TTC549 (cell line): ENCODE measurements at regions not wholly inside any gene's neighbourhood (a gene's known extent, or its start where the extent isn't known, plus 50 kb on each side); places are given as distances from the start of the nearest gene placed in this dataset.

Source experiments
- FAIRE-seq: peaks from 2 replicates; lab custom pipeline; 2012; peaks lifted over from hg19 to GRCh38; lab: Jason Lieb, UNC

DNA sequence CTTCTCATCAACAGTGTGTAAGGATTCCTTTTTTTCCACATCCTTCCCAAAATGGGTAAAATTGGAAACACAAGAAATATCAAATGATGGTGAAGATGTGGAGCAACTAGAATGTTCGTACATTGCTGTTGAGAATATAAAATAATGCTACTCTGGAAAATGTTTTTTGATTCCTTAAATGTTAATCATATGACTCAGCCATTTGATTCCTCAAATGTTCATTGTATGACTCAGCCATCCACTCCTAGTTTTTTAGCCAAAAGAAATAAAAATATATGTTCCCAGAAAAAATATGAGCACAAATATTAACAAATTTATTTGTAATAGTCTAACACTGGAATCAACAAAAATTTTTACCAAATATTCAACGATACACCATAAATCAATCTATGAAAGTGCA, 1108.6 kb downstream of the LRFN5 start:
- no peak for FAIRE-seq

DNA sequence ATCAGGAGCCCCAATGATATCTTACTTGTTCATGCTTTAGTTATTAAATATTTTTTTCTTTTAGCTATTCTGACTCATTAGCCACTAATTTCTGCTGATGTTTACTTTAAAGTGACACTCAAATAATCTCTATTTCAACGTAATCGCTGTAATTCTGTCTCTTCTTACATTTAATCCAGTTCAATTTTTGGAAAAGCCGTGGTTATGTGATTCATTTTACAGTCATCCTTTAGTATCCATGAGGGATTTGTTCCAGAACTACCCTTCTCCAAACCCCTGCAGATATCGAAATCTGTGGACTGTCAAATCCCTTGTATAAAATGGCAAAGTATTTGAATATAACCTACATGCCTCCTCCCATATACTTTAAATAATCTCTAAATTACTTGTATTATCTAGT, 1103.4 kb downstream of the LRFN5 start:
- no peak for FAIRE-seq

DNA sequence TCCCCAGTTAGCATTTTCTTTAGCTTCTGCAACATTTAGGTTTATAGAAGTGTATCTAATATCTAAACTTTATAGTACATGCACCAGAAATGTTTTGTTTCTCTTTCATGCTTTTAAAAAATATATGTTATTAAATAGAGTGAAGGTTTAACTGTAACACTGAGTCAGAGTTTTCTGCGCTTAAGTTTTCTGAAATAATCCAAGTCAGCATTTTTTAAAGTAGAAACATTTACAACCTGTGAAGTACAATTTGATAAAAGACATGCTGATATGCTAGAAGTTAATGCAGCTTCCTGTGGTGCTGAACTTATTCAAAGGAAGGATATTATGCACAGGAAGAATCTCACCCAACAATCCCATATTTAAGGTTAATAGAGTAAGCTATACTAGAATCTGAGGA, 1096.8 kb downstream of the LRFN5 start:
- FAIRE-seq, result no peak

DNA sequence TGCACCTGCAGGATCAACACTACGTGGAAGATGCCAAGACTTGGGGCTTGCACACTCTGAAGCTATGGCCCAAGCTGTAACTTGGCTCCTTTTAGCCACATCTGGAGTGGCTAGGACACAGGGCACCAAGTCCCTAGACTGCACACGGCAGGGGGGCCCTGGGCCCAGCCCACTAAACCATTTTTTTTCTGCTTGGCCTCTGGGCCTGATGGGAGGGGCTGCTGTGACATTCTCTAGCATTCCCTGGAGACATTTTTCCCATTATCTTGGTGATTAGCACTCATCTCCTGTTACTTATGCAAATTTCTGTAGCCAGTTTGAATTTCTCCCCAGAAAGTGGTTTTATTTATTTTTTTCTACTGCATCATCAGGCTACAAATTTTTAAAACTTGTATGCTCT, 1080.7 kb downstream of the LRFN5 start:
- FAIRE-seq, result no peak

DNA sequence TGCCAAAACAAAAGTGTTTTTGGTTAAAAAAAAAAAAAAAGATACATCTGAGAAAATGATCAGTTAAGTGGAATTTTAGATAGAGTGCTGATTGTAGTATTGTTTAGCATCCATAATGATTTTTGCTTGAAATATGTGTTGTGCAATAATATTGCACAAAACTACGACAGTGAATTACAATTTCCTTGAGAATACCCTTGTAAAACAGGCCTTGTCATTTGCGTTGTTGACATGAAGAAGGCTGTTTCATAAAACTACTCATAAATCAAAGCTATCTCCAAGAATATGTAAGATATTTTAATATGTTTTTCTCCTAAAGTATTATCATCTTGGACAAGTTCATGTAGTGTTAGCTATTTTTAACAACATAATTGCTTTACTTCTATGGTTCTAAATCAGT, 1077.0 kb downstream of the LRFN5 start:
- no peak for FAIRE-seq

DNA sequence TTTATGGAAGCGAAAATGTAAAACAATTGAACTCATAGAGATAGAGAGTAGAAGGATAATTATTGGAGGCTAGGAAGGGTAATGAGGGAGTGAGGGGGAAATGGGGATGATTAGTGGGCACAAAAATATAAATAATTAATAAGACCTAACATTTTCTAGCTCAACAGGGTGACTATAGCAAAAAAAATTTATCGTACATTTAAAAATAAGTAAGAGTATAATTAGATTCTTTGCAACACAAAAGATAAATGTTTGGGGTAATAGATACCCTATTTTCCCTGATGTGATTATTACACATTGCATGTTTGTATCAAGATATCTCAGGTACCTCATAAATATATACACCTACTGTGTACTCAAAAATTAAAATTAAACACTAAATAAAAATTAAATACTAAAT, 1070.0 kb downstream of the LRFN5 start:
- no peak for FAIRE-seq

DNA sequence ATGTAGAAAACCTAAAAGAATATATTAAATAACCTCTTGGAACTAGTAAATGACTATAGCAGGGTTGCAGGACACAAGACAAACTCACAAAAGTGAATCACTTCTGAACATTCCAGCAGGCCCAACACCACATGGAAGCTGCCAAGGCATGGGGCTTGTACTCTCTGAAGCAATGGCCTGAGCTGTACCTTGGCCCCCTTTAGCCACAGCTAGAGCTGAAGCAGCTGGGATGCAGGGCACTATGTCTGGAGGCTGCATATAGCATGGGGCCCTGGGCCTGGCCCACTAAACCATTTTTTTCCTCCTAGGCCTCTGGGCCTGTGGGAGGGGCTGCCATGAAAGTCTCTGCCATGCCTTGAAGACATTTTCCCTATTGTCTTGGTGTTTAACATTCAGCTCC, 1067.3 kb downstream of the LRFN5 start:
- FAIRE-seq, result no peak

DNA sequence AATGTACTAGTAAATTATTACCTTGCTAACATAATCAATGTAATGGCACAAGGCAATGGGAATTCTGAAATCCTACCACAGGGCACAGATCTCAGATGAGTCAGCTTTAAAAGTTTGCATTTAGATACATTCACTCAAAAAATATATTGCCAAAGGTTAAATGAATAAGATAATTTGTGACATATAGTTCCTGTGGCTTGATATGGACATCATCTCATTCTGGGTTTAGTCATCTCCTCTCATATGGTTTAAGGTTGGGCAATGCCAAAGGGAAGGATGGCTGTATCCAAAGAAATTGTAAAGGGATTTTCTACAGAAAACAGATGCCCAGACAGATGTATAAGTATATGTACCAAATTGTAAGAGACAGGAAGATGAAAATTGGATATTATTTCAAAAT, 1065.0 kb downstream of the LRFN5 start:
- FAIRE-seq, result no peak

DNA sequence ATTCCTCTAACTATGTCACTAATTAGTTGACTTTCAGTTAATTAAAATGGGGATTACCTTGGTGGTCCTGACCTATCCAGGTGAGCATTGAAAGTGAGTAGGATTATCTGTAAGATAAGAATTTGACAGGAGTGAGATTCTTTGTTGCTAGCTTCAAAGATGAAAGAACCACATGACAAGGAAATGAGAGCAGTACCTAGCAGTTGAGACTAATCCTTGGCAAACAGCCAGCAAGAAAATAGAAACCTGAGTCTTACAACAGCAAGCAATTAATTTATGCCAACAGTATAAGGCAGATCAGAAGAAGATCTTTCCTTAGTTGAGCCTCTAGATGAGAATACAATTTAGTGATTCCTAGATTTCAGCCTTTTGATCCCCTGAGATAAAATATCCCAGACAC, 1058.4 kb downstream of the LRFN5 start:
- FAIRE-seq, result no peak

DNA sequence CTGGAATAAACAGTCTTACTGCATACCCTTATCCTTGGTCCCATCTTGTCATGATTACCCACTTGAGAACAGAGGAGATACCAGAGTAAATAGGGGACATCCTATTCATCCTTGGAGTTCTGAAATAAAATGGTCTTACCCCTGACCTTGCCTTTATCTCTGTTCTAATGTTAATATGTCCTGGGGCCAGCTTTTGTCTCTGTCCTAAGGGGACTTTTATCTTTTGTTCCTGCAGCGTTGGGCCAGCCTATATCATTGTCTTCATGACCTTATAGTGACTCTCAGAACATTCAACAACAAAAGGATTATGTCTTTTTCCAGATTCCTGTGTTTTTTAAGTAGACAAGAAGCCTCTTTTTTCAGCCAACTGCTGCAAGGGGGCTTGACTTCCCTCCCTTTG, 1057.5 kb downstream of the LRFN5 start:
- FAIRE-seq, result no peak

DNA sequence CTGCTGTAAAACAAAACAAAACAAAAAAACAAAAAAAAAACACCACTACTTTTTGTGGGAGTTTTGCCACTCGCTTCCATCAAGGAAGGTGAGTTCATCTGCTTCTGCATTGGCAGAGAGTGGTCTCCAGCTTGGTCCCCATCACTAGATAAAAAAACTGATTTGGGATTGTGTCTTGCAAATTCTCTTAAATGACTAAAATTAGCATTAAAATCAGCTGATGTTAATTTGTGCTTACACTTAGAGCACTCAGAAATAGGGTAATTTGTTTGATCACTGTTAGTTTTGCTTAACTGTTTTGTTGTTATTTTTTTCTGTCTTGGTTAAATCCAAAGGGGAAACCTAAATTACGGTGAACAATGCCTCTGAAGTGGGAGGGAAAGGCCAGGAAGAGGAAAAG, 1048.0 kb downstream of the LRFN5 start:
- no peak for FAIRE-seq

DNA sequence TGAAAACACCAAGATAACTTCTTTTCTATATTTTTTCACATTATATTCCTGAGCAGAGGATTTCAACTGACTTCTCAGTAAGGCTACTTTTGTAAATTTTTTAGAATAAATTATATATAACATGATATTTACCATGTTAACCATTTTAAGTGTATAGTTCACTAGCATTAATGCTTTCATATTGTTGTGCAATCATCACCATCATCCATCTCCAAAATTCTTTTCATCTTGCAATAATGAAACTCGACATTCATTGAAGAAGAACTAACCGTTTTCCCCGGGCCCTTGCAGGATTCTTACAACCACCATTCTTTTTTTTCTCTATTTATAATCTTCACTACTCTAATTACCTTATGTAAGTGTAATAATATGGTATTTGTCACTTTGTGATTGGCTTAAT, 1036.1 kb downstream of the LRFN5 start:
- FAIRE-seq, result no peak

DNA sequence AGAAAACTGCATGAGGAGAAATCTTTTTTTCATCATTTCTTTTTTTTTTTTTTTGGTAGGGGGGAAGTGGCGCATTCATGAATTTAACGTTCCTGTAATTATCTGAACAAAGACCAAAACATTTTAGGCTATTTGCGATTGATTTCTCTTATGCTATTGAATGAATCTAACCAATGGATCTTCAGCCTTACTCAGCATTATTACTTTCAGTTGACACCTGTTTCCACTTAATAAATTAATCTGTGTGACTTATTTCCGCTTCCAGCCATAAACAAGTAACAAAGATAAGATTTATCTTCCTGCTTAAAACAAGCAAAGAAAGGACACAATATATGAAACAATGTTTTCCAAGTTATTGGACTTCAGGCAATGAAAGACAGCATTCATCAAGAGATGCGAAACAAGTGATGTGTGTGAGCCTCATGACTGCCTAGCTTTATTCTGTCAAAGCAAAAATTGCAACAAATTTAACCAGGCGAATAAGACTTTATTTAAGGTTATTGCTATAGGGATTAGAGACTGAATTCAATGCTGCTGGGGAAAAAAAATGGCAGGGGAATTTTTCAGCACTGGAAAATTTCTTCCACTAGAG, 1026.9 kb downstream of the LRFN5 start:
- no peak for FAIRE-seq

DNA sequence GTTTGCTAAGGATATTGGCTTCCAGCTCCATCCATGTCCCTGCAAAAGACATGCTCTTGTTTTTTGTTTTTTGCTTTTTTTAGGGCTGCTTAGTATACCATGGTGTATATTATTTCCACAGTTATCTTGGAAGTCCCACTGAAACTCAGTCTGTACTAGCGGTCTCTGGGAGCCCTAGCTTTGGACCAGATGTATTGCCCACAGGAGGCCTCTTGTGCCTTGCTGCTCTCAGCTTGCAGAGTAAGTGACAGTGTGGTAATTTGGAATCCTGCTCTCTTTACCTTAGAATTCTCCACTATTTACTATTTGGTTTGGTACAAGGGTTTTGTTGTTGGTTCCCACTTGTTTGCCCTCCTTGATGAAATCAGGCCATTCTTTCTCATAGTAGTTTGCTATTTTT, 1022.9 kb downstream of the LRFN5 start:
- FAIRE-seq, result no peak

DNA sequence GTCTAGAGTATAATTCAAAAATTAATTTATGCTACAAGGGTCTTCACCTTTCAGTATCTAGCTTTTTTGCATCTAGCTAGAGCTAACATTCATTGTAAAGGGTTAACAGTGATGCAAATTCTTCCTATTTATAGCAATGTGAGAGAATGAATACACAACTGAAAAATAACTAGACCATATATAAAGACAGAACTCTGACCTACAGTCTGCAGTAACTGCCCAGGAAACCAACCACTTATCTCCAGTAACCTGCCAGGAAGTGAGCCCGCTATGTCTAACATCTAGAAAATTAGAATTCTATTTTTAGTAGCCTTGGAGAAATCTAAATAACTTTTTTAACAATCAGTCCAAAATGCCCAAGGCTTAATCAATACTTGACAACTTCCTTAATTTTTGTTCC, 1021.9 kb downstream of the LRFN5 start:
- FAIRE-seq, result no peak

DNA sequence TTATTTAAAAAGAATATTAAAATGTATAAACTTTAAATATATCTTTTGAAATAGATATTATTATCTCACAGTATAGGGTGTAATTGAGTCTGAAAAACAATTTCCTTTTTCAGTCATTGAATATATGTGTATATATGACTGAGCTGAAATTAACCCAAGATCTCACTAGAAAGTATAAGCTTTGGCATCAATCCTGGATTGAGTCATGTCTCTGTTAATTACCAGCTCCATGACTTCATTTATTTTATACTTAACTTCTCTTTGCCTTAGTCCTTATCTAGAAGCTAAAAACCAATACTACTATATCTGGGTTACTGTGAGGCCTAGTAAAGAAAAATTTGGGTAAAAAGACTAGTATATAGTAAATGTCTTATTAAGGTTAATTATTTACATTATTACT, 1020.3 kb downstream of the LRFN5 start:
- FAIRE-seq, result no peak

DNA sequence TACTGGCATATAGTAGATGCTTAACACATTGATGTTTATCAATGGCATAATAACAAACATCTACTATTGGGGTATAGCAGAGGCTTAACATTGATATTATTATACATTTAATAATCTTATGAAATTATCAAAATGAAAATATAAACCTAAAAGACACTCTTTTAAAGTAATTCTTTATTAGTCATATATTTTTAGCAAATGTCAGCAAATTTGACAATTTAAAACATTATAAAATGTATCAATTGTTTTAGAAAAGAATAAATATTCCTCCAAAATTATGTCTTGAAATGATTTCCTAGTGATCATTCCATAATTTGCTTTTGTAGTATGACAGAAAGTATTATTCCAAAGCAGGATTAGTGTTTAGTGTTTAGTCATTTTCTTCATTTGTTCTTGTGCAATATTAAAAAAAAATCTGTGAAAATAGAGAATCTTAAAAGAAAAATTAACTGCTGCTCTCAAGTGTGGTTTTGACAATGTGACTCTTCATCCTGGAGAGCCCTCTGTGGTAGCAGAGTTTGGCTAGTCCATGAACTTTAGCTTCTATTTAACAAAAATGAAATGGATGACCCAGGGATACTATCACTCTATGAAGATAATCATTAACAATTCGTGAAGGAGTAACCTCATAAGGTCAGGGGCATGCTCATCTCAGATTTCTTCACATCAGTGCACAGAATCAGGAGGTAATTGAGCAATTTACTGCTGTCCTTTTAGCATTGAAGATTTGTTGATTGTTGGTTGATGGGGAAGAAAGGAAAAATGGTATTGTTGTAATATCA, 1018.5 kb downstream of the LRFN5 start:
- FAIRE-seq, result no peak

DNA sequence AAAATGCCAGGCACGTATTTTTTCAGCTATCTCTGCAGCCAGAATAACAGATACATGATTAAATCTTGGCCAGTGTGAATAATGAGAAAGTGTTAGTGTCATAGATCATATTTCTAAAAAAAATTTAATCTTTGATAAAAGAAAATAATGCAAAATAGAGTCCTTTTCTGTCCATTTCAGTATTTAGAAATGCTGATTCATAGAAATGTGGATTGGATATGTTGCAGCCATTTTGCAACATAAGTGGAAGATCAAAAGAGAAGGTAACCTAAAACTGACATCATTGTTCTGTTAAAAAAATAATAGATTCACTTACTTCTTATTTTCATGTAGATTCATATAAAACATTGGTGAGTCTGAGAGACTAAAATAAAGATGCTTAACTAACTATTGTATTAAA, 1010.3 kb downstream of the LRFN5 start:
- FAIRE-seq, result no peak

DNA sequence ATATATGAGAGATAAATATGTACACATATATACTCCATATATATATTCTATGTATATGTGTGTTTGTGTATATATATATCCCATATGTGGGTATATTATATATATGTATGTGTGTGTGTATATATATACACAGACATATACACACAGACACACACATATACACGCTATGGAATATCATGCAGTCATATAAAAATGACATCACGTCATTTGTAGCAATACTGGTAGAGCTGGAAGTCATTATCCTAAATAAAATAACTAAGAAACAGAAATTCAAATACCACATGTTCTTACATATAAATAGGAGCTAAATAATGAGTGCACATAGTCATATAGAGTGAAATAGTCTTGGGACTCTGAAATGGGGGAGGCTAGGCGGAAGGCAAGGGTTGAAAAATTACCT, 1000.2 kb downstream of the LRFN5 start:
- FAIRE-seq, result no peak

DNA sequence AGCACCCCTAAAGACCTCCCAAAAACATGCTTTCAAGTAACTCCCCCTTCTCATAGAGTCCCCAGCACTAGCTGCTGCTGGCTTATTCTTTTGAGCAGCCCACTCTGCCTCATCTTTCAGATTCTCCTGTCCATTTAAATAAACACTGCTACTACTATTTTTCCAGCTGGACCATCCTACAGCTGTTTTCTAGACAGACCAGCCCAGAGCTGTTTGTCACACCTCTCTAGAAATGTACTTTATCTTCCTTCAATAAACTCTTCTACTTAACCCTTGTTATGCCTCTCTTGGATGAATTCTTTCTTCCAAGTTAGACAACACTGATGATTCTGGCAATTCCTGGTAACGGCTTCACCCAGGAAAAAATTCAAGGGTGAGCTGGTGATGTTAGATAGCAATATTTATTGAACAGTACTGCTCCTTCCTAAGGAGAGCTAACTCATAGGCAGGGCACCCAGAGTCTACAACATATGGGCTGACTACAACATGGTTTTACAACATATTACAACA, 995.7 kb downstream of the LRFN5 start:
- no peak for FAIRE-seq

DNA sequence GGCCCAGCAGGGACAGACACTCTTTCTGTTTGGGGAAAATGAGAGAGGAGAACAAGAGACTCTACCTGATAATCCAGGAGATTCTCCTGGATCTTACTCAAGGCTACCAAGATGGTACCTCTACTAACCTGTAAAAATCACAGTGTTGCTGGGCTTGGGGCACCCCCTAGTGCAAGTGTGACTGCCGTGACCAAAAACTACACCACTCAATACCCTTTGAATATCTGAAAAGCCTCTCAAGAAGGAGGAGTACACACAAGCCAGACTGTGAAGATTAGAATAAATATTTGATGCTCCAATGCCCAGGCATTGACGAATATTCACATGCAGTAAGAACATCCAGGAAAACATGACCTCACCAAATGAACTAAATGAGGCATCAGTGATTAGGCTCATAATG, 965.4 kb downstream of the LRFN5 start:
- FAIRE-seq, result no peak

DNA sequence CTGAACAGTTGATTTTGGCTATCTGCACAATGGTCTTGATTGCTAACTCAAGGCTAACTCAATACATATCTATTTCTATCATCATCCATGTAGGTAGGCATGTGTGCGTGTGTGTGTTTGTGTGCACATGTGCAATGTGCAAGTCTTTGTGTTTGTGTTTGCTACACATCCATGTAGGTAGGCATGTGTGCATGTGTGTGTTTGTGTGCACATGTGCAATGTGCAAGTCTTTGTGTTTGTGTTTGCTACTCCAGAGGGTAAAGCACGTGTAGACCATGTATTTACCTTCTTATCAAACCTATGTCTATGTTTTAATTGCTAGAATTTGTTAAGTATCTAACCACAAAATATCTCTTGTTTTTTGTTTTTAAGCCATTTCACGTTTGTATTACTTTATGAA, 962.6 kb downstream of the LRFN5 start:
- FAIRE-seq, result no peak

DNA sequence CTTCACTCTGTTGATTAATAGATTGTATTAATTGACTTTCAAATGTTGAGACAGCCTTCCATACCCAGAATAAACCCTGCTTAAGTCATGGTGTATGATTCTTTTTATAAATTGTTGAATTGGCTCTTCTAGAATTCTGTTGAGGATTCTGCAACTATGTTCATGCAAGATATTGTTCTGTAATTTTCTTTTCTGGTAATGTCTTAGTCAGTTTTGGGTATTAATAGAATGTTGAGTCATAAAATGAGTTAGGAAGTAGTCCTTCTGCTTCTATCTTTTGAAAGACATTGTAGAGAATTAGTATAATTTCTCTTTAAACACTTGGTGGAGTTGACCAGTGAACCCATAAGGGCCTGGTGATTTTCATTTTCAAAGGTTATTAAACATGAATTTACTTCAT, 958.9 kb downstream of the LRFN5 start:
- no peak for FAIRE-seq

DNA sequence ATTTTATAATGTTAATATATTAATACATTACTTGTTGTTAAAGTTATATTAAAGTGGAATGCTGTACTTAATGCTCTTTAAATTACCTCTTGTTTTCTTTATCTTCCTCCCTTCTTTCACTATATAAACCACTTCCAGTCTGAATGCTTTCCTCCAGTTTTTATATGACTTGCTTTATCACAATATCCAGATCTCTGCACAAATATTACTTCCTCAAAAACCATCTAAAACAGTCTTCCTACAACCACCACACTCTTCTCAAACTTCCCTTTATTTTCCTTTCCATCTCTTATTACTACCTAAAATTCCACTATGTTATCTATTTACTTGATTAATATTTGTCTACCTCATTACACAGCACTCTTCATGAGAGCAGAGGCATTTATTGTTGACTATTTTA, 956.6 kb downstream of the LRFN5 start:
- no peak for FAIRE-seq
